ENCODE measurements at regions not wholly inside any gene's neighbourhood (a gene's known extent, or its start where the extent isn't known, plus 50 kb on each side); places are given as distances from the start of the nearest gene placed in this dataset.

GRCh38 chr9:119794836-119795235, 425.6 kb upstream of the BRINP1 start:
- H3K27ac ChIP-seq (ENCODE audit: low read length): no peak overlapping the region
- DNase-seq: no peak
- H3K4me1 ChIP-seq (ENCODE audit: low read length): no peaks in the 10 kb centered on the region
- no peak for TF ChIP-seq CTCF (IDR thresholded peaks at IDR 0.05; ENCODE audit: low read length)
- TF ChIP-seq EZH2 (optimal IDR thresholded peaks at IDR 0.05; ENCODE audit: low read depth, low read length): no peak
- TF ChIP-seq EZH2phosphoT487 (IDR thresholded peaks at IDR 0.05; ENCODE audit: low read length): no peak
- H3K9ac ChIP-seq (ENCODE audit: low read length): no peak overlapping the region
- H3K9me2 ChIP-seq (replicated peaks; ENCODE audit: insufficient read depth, low read length): no peaks in the 10 kb centered on the region
- H3K36me3 ChIP-seq (replicated peaks; ENCODE audit: insufficient read depth, low read length): no peaks in the 10 kb centered on the region
- no peaks in the 10 kb centered on the region for H3F3A ChIP-seq (ENCODE audit: insufficient read depth, low read length)
- no peak overlapping the region for H2AFZ ChIP-seq (ENCODE audit: low read length)
- H3K79me2 ChIP-seq (ENCODE audit: low read length): no peaks in the 10 kb centered on the region
- no peak overlapping the region for H3K4me3 ChIP-seq (ENCODE audit: low read length)
- H3K4me2 ChIP-seq (ENCODE audit: low read depth, low read length): no peak overlapping the region
- no peaks in the 10 kb centered on the region for H3K9me3 ChIP-seq (replicated peaks; ENCODE audit: insufficient read depth, low read length)
- H3K27me3 ChIP-seq (replicated peaks; ENCODE audit: insufficient read depth, low read length): no peaks in the 10 kb centered on the region
- no peaks in the 10 kb centered on the region for H4K20me1 ChIP-seq (ENCODE audit: insufficient read depth, low read length)

- H3K9me3 ChIP-seq (replicated peaks; ENCODE audit: insufficient read depth, low read length): no peaks in the 10 kb centered on the region
These were observed 424.0 kb upstream of the BRINP1 start for GRCh38 chr9:119793218-119793617.

GRCh38 chr9:119792242-119792641, 423.0 kb upstream of the BRINP1 start:
- Histone ChIP-seq H3K27ac (ENCODE audit: low read length) (no peak overlapping the region), H3K9ac (ENCODE audit: low read length) (no peak overlapping the region), H3K27me3 (replicated peaks; ENCODE audit: insufficient read depth, low read length) (no peaks in the 10 kb centered on the region), H3K9me3 (replicated peaks; ENCODE audit: insufficient read depth, low read length) (no peaks in the 10 kb centered on the region), H3K4me1 (ENCODE audit: low read length) (no peaks in the 10 kb centered on the region), H2AFZ (ENCODE audit: low read length) (no peak overlapping the region), H3F3A (ENCODE audit: insufficient read depth, low read length) (no peaks in the 10 kb centered on the region), H3K4me3 (ENCODE audit: low read length) (no peak overlapping the region), H3K4me2 (ENCODE audit: low read depth, low read length) (no peak overlapping the region), H3K36me3 (replicated peaks; ENCODE audit: insufficient read depth, low read length) (no peaks in the 10 kb centered on the region), H4K20me1 (ENCODE audit: insufficient read depth, low read length) (no peaks in the 10 kb centered on the region), H3K9me2 (replicated peaks; ENCODE audit: insufficient read depth, low read length) (no peaks in the 10 kb centered on the region), H3K79me2 (ENCODE audit: low read length) (no peaks in the 10 kb centered on the region)
- no peak for DNase-seq
- TF ChIP-seq CTCF (IDR thresholded peaks at IDR 0.05; ENCODE audit: low read length) (no peak), EZH2 (optimal IDR thresholded peaks at IDR 0.05; ENCODE audit: low read depth, low read length) (no peak)

More at GRCh38 chr9:119793218-119793617, 424.0 kb upstream of the BRINP1 start:
- Histone ChIP-seq H3F3A (ENCODE audit: insufficient read depth, low read length) (no peaks in the 10 kb centered on the region), H4K20me1 (ENCODE audit: insufficient read depth, low read length) (no peaks in the 10 kb centered on the region), H3K9me2 (replicated peaks; ENCODE audit: insufficient read depth, low read length) (no peaks in the 10 kb centered on the region), H3K4me3 (ENCODE audit: low read length) (no peak overlapping the region), H3K79me2 (ENCODE audit: low read length) (no peaks in the 10 kb centered on the region), H2AFZ (ENCODE audit: low read length) (no peak overlapping the region), H3K36me3 (replicated peaks; ENCODE audit: insufficient read depth, low read length) (no peaks in the 10 kb centered on the region), H3K4me1 (ENCODE audit: low read length) (no peaks in the 10 kb centered on the region), H3K4me2 (ENCODE audit: low read depth, low read length) (no peak overlapping the region), H3K27me3 (replicated peaks; ENCODE audit: insufficient read depth, low read length) (no peaks in the 10 kb centered on the region), H3K9ac (ENCODE audit: low read length) (no peak overlapping the region), H3K27ac (ENCODE audit: low read length) (no peak overlapping the region)
- TF ChIP-seq EZH2 (optimal IDR thresholded peaks at IDR 0.05; ENCODE audit: low read depth, low read length) (no peak), EZH2phosphoT487 (IDR thresholded peaks at IDR 0.05; ENCODE audit: low read length) (no peak), CTCF (IDR thresholded peaks at IDR 0.05; ENCODE audit: low read length) (no peak)
- DNase-seq: no peak

Data from MM.1S (cell line).